ENCODE measurements at regions not wholly inside any gene's neighbourhood (a gene's known extent, or its start where the extent isn't known, plus 50 kb on each side); places are given as distances from the start of the nearest gene placed in this dataset.

GRCh38 chr1:105368446-105368845 lies 1618.7 kb downstream of the AMY1C start:
- no peak for TF ChIP-seq CTCF (IDR thresholded peaks at IDR 0.05; ENCODE audit: insufficient read depth, low read length, poor library complexity, severe bottlenecking)
- Histone ChIP-seq H3K27me3 (replicated peaks; ENCODE audit: control insufficient read depth, insufficient read depth, low read length) (no peaks in the 10 kb centered on the region), H3K4me3 (replicated peaks; ENCODE audit: low read depth, low read length) (no peak overlapping the region), H3K36me3 (ENCODE audit: control insufficient read depth, insufficient read depth, low read length) (no peaks in the 10 kb centered on the region)
- no peak for DNase-seq (ENCODE audit: extremely low read depth, insufficient read length)

- no peak for DNase-seq (ENCODE audit: extremely low read depth, insufficient read length)
- no peak overlapping the region for H3K4me3 ChIP-seq (replicated peaks; ENCODE audit: low read depth, low read length)
- no peaks in the 10 kb centered on the region for H3K27me3 ChIP-seq (replicated peaks; ENCODE audit: control insufficient read depth, insufficient read depth, low read length)
- no peak for TF ChIP-seq CTCF (IDR thresholded peaks at IDR 0.05; ENCODE audit: insufficient read depth, low read length, poor library complexity, severe bottlenecking)
- no peaks in the 10 kb centered on the region for H3K36me3 ChIP-seq (ENCODE audit: control insufficient read depth, insufficient read depth, low read length)
Measured at GRCh38 chr1:105373681-105374080, 1624.0 kb downstream of the AMY1C start.

GRCh38 chr1:105386489-105386888 lies 1636.8 kb downstream of the AMY1C start:
- DNase-seq (ENCODE audit: extremely low read depth, insufficient read length), result no peak
- Histone ChIP-seq H3K4me3 (replicated peaks; ENCODE audit: low read depth, low read length) (no peak overlapping the region), H3K27me3 (replicated peaks; ENCODE audit: control insufficient read depth, insufficient read depth, low read length) (no peaks in the 10 kb centered on the region), H3K36me3 (ENCODE audit: control insufficient read depth, insufficient read depth, low read length) (no peaks in the 10 kb centered on the region)
- no peak for TF ChIP-seq CTCF (IDR thresholded peaks at IDR 0.05; ENCODE audit: insufficient read depth, low read length, poor library complexity, severe bottlenecking)

GRCh38 chr1:105396001-105396400 lies 1646.3 kb downstream of the AMY1C start:
- Histone ChIP-seq H3K4me3 (replicated peaks; ENCODE audit: low read depth, low read length) (no peak overlapping the region), H3K36me3 (ENCODE audit: control insufficient read depth, insufficient read depth, low read length) (no peaks in the 10 kb centered on the region), H3K27me3 (replicated peaks; ENCODE audit: control insufficient read depth, insufficient read depth, low read length) (no peaks in the 10 kb centered on the region)
- TF ChIP-seq CTCF (IDR thresholded peaks at IDR 0.05; ENCODE audit: insufficient read depth, low read length, poor library complexity, severe bottlenecking), result no peak
- DNase-seq (ENCODE audit: extremely low read depth, insufficient read length), result no peak

- no peaks in the 10 kb centered on the region for H3K36me3 ChIP-seq (ENCODE audit: control insufficient read depth, insufficient read depth, low read length)
- no peak for TF ChIP-seq CTCF (IDR thresholded peaks at IDR 0.05; ENCODE audit: insufficient read depth, low read length, poor library complexity, severe bottlenecking)
Measured at GRCh38 chr1:105398909-105399308, 1649.2 kb downstream of the AMY1C start.

GRCh38 chr1:105399716-105400115 lies 1650.0 kb downstream of the AMY1C start:
- TF ChIP-seq CTCF (IDR thresholded peaks at IDR 0.05; ENCODE audit: insufficient read depth, low read length, poor library complexity, severe bottlenecking), result no peak
- H3K27me3 ChIP-seq (replicated peaks; ENCODE audit: control insufficient read depth, insufficient read depth, low read length), result no peaks in the 10 kb centered on the region
- no peak for DNase-seq (ENCODE audit: extremely low read depth, insufficient read length)
- H3K36me3 ChIP-seq (ENCODE audit: control insufficient read depth, insufficient read depth, low read length), result no peaks in the 10 kb centered on the region
- no peak overlapping the region for H3K4me3 ChIP-seq (replicated peaks; ENCODE audit: low read depth, low read length)

More at GRCh38 chr1:105398909-105399308, 1649.2 kb downstream of the AMY1C start:
- DNase-seq (ENCODE audit: extremely low read depth, insufficient read length), result no peak
- H3K27me3 ChIP-seq (replicated peaks; ENCODE audit: control insufficient read depth, insufficient read depth, low read length), result no peaks in the 10 kb centered on the region
- no peak overlapping the region for H3K4me3 ChIP-seq (replicated peaks; ENCODE audit: low read depth, low read length)
